WTC11 (cell line): ENCODE measurements at regions not wholly inside any gene's neighbourhood (a gene's known extent, or its start where the extent isn't known, plus 50 kb on each side); places are given as distances from the start of the nearest gene placed in this dataset.

Experiments
- ATAC-seq: fragments of 200-7000 bp; cut with Tn5 transposase; 2 replicates; pipeline ENCODE4 v1.10.0; 2021; ENCODE audit warnings: mild to moderate bottlenecking, moderate library complexity
- CTCF ChIA-PET: fragments of 300-600 bp; sonication (Branson Sonifier 250); formaldehyde crosslinking; loops from one replicate; lab custom pipeline; 2021; ENCODE audit warnings: antibody characterized with exemption; lab: Charles Lee
- POLR2A ChIA-PET: fragments of 350-600 bp; sonication (Branson Sonifier 250); formaldehyde crosslinking; loops from one replicate; lab custom pipeline; 2021; ENCODE audit warnings: antibody characterized with exemption; lab: Charles Lee
- DNase-seq: peaks from one replicate; pipeline ENCODE4 v3.0.0; 2021; ENCODE audit warnings: low spot score
- H3K27ac Mint-ChIP-seq: 2 replicates; pipeline ENCODE4 v1.8.0; 2021; ENCODE audit warnings: mixed read lengths
- H3K27me3 Mint-ChIP-seq: 2 replicates; pipeline ENCODE4 v1.8.0; 2021; ENCODE audit warnings: low read depth, mild to moderate bottlenecking, moderate library complexity, mixed read lengths
- H3K36me3 Mint-ChIP-seq: 2 replicates; pipeline ENCODE4 v1.8.0; 2021; ENCODE audit warnings: mixed read lengths
- H3K4me1 Mint-ChIP-seq: 2 replicates; pipeline ENCODE4 v1.8.0; 2022; ENCODE audit warnings: mixed read lengths
- H3K4me3 Mint-ChIP-seq: 2 replicates; pipeline ENCODE4 v1.8.0; 2021; ENCODE audit warnings: mild to moderate bottlenecking, moderate library complexity, mixed read lengths
- H3K9me3 Mint-ChIP-seq: 2 replicates; pipeline ENCODE4 v1.8.0; 2021; ENCODE audit warnings: mixed read lengths
- AFF4 ChIP-seq: sonication (generic); formaldehyde crosslinking; IDR thresholded peaks from 2 replicates; pipeline ENCODE4 v1.8.1; 2023; ENCODE audit warnings: mild to moderate bottlenecking, missing genetic modification reagents, borderline replicate concordance
- ATF3 ChIP-seq: sonication (generic); formaldehyde crosslinking; conservative IDR thresholded peaks from 2 replicates; pipeline ENCODE4 v1.8.1; 2022; ENCODE audit warnings: mild to moderate bottlenecking, missing genetic modification reagents
- E2F4 ChIP-seq: sonication (generic); formaldehyde crosslinking; IDR thresholded peaks from 2 replicates; pipeline ENCODE4 v1.8.1; 2022; ENCODE audit warnings: low read depth, mild to moderate bottlenecking, moderate library complexity, missing genetic modification reagents, borderline replicate concordance
- FOXJ3 ChIP-seq: sonication (generic); formaldehyde crosslinking; IDR thresholded peaks from 2 replicates; pipeline ENCODE4 v1.9.0; 2021; ENCODE audit warnings: missing genetic modification reagents, mild to moderate bottlenecking, borderline replicate concordance
- FOXP1 ChIP-seq: sonication (generic); formaldehyde crosslinking; IDR thresholded peaks from 2 replicates; pipeline ENCODE4 v1.8.0; 2022; ENCODE audit warnings: missing genetic modification reagents, mild to moderate bottlenecking, moderate library complexity, borderline replicate concordance
- GTF2I ChIP-seq: fragments of 250-450 bp; sonication (Bioruptor Pico); conservative IDR thresholded peaks from 2 replicates; pipeline ENCODE4 v1.4.0; 2021; ENCODE audit warnings: mild to moderate bottlenecking
- HMGA2 ChIP-seq: fragments of 250-450 bp; sonication (Bioruptor Pico); IDR thresholded peaks from 2 replicates; pipeline ENCODE4 v1.4.0; 2021; ENCODE audit warnings: mild to moderate bottlenecking, moderate library complexity
- IRF2 ChIP-seq: sonication (generic); formaldehyde crosslinking; IDR thresholded peaks from 2 replicates; pipeline ENCODE4 v1.8.0; 2022; ENCODE audit warnings: low read depth, missing genetic modification reagents, borderline replicate concordance
- JAZF1 ChIP-seq: fragments of 250-450 bp; sonication (Bioruptor Pico); IDR thresholded peaks from 2 replicates; pipeline ENCODE4 v1.9.0; 2021; ENCODE audit warnings: moderate library complexity, mild to moderate bottlenecking, inconsistent platforms
- KAT7 ChIP-seq: sonication (generic); formaldehyde crosslinking; IDR thresholded peaks from 2 replicates; pipeline ENCODE4 v1.8.1; 2023; ENCODE audit warnings: missing genetic modification reagents, mild to moderate bottlenecking, borderline replicate concordance
- MLX ChIP-seq: sonication (generic); formaldehyde crosslinking; IDR thresholded peaks from 2 replicates; pipeline ENCODE4 v1.8.1; 2023; ENCODE audit warnings: mild to moderate bottlenecking, missing genetic modification reagents, moderate library complexity
- MYBL2 ChIP-seq: sonication (generic); formaldehyde crosslinking; IDR thresholded peaks from 2 replicates; pipeline ENCODE4 v1.8.1; 2023; ENCODE audit warnings: mild to moderate bottlenecking, moderate library complexity, missing genetic modification reagents
- NFATC4 ChIP-seq: fragments of 250-450 bp; sonication (Bioruptor Pico); IDR thresholded peaks from 2 replicates; pipeline ENCODE4 v1.9.0; 2021; ENCODE audit warnings: mild to moderate bottlenecking
- NR1H2 ChIP-seq: sonication (generic); formaldehyde crosslinking; IDR thresholded peaks from 2 replicates; pipeline ENCODE4 v1.9.0; 2021; ENCODE audit warnings: mild to moderate bottlenecking, moderate library complexity, missing genetic modification reagents
- OVOL2 ChIP-seq: fragments of 250-450 bp; sonication (Bioruptor Pico); IDR thresholded peaks from 2 replicates; pipeline ENCODE4 v1.9.0; 2021; ENCODE audit warnings: mild to moderate bottlenecking, borderline replicate concordance
- PRDM15 ChIP-seq: sonication (generic); formaldehyde crosslinking; IDR thresholded peaks from 2 replicates; pipeline ENCODE4 v1.8.0; 2022; ENCODE audit warnings: missing genetic modification reagents
- PREB ChIP-seq: sonication (generic); formaldehyde crosslinking; IDR thresholded peaks from 2 replicates; pipeline ENCODE4 v1.8.1; 2022; ENCODE audit warnings: mild to moderate bottlenecking, missing genetic modification reagents, moderate library complexity, borderline replicate concordance
- PRRX2 ChIP-seq: fragments of 250-450 bp; sonication (Bioruptor Pico); IDR thresholded peaks from 2 replicates; pipeline ENCODE4 v1.8.0; 2021; ENCODE audit warnings: mild to moderate bottlenecking
- RORB ChIP-seq: fragments of 250-450 bp; sonication (Bioruptor Pico); IDR thresholded peaks from 2 replicates; pipeline ENCODE4 v1.9.0; 2021; ENCODE audit warnings: mild to moderate bottlenecking
- SOX15 ChIP-seq: fragments of 250-450 bp; sonication (Bioruptor Pico); IDR thresholded peaks from 2 replicates; pipeline ENCODE4 v1.9.0; 2021; ENCODE audit warnings: mild to moderate bottlenecking
- TP53 ChIP-seq: sonication (generic); formaldehyde crosslinking; IDR thresholded peaks from 2 replicates; pipeline ENCODE4 v1.8.1; 2023; ENCODE audit warnings: mild to moderate bottlenecking, missing genetic modification reagents
- ZNF121 ChIP-seq: sonication (generic); formaldehyde crosslinking; IDR thresholded peaks from 2 replicates; pipeline ENCODE4 v1.8.0; 2023; ENCODE audit warnings: missing genetic modification reagents
- ZNF138 ChIP-seq: sonication (generic); formaldehyde crosslinking; conservative IDR thresholded peaks from 2 replicates; pipeline ENCODE4 v1.8.1; 2022; ENCODE audit warnings: mild to moderate bottlenecking, moderate library complexity, missing genetic modification reagents
- ZNF232 ChIP-seq: sonication (generic); formaldehyde crosslinking; IDR thresholded peaks from 2 replicates; pipeline ENCODE4 v1.8.0; 2022; ENCODE audit warnings: mild to moderate bottlenecking, missing genetic modification reagents
- TF ChIP-seq, protein P1 (sequence below): fragments of 250-450 bp; sonication (Bioruptor Pico); IDR thresholded peaks from 2 replicates; pipeline ENCODE4 v2.1.2; 2022; ENCODE audit warnings: mild to moderate bottlenecking, moderate library complexity

DNA sequence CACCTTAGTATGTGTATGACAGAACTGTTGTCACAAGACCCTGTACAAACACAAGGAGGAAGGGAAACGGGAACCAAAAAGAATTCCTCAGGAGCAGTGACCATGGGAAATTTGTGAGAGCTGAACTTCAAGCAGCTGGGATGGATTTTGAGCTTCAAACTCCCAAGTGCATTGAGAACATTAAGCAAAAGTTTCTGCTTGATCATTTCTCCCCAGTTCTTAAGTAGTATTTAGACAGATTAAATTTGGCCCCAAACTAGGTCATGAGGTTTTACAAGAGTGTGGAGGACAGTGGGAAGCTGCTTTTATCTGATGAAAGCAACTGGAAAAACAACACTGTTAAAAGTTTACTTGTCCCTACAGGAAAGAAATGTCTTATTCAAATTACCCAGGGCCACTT, 206.0 kb upstream of the DCN start:
- ChIA-PET CTCF (no interaction called here), POLR2A (no interaction called here)
- DNase-seq (no peak), ATAC-seq (no peak)
- H3K27ac Mint-ChIP-seq, result no peak overlapping the region
- H3K36me3 Mint-ChIP-seq, result peaks cover 2% of the 10 kb centered on the region; the same call in 1 of the 2 replicates
- H3K4me1 Mint-ChIP-seq, result no peaks in the 10 kb centered on the region
- H3K4me3 Mint-ChIP-seq, result no peak overlapping the region
- peaks cover 33% of the 10 kb centered on the region for H3K9me3 Mint-ChIP-seq
- H3K27me3 Mint-ChIP-seq, result no peaks in the 10 kb centered on the region
- TF ChIP-seq ATF3 (CRISPR knock-in tag) (no peak), SOX15 (CRISPR knock-in tag) (no peak), ZNF138 (CRISPR knock-in tag) (no peak), HMGA2 (CRISPR knock-in tag) (no peak), OVOL2 (CRISPR knock-in tag) (no peak), ZNF121 (CRISPR knock-in tag) (no peak), FOXJ3 (CRISPR knock-in tag) (no peak), NR1H2 (CRISPR knock-in tag) (no peak), FOXP1 (CRISPR knock-in tag) (no peak), KAT7 (CRISPR knock-in tag) (no peak), JAZF1 (CRISPR knock-in tag) (no peak), IRF2 (CRISPR knock-in tag) (no peak), PRRX2 (no peak), TP53 (CRISPR knock-in tag) (no peak), GTF2I (no peak), RORB (CRISPR knock-in tag) (no peak), E2F4 (CRISPR knock-in tag) (no peak), AFF4 (CRISPR knock-in tag) (no peak), MYBL2 (CRISPR knock-in tag) (no peak)
- TF ChIP-seq, protein P1, sequence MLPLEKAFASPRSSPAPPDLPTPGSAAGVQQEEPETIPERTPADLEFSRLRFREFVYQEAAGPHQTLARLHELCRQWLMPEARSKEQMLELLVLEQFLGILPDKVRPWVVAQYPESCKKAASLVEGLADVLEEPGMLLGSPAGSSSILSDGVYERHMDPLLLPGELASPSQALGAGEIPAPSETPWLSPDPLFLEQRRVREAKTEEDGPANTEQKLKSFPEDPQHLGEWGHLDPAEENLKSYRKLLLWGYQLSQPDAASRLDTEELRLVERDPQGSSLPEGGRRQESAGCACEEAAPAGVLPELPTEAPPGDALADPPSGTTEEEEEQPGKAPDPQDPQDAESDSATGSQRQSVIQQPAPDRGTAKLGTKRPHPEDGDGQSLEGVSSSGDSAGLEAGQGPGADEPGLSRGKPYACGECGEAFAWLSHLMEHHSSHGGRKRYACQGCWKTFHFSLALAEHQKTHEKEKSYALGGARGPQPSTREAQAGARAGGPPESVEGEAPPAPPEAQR (CRISPR knock-in tag), result no peak

DNA sequence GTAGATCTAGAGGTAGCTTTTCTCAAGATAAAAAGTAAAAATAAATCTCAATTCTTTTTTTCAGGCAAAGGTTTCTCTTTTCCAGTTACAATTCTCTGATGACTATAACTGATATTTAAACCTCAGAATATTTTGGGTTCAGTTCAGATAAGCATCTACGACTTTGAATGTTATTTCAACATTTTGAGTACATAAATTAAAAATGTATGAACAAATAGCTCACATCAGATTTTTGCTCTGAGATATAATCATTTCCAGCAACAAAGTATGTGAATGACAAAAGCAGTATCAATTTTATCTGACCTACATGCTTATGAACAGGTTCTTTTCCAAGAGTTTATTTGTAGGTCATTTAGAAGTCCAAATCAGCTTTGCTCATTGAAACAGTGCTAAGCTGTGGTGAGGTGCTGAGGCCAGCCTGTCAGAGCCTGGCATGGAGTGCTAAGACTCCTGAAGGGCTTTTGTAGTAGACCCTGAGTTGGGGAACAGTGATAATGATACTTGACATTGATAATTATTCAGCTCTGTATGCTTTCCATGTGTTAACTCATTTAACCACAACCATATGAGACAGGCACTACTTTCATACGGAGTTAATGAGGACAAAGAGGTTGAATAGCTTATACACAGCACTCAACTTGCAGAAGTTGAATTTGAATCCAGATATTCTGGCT, 205.0 kb upstream of the DCN start:
- H3K27me3 Mint-ChIP-seq, result no peaks in the 10 kb centered on the region
- H3K4me3 Mint-ChIP-seq, result no peak overlapping the region
- POLR2A ChIA-PET, result no interaction called here
- no peak for ATAC-seq
- H3K9me3 Mint-ChIP-seq, result peaks cover 24% of the 10 kb centered on the region
- H3K4me1 Mint-ChIP-seq, result peaks cover 2% of the 10 kb centered on the region
- CTCF ChIA-PET, result no interaction called here
- no peaks in the 10 kb centered on the region; the same call in 1 of the 2 replicates for H3K36me3 Mint-ChIP-seq
- no peak overlapping the region for H3K27ac Mint-ChIP-seq
- DNase-seq, result no peak
- TF ChIP-seq ZNF232 (CRISPR knock-in tag), result no peak
- TF ChIP-seq ZNF138 (CRISPR knock-in tag), result no peak
- no peak for TF ChIP-seq MLX (CRISPR knock-in tag)
- no peak for TF ChIP-seq NFATC4 (CRISPR knock-in tag)
- no peak for TF ChIP-seq PRDM15 (CRISPR knock-in tag)
- no peak for TF ChIP-seq PREB
